GM12878 (cell line): ENCODE measurements at regions not wholly inside any gene's neighbourhood (a gene's known extent, or its start where the extent isn't known, plus 50 kb on each side); places are given as distances from the start of the nearest gene placed in this dataset.

Experiments used
- ATAC-seq: fragments of 200-7000 bp; cut with Tn5 transposase; 3 replicates; pipeline ENCODE4 v1.9.1; 2020; ENCODE audit warnings: mild to moderate bottlenecking, moderate library complexity
- BruUV-seq: library from RNA; stranded (reverse); fragments of 400-500 nt; replicated peaks from 2 replicates; lab custom pipeline; 2021; lab: Mats Ljungman, UMichigan
- CTCF ChIA-PET: fragments of 300-600 bp; sonication (Branson Sonifier 250); formaldehyde crosslinking; extraction: SDS; loops from one replicate; lab custom pipeline; 2021; ENCODE audit warnings: inconsistent platforms; lab: Yijun Ruan, JAX
- POLR2A ChIA-PET: fragments of 350-600 bp; formaldehyde crosslinking; extraction: SDS; loops from one replicate; lab custom pipeline; 2021; ENCODE audit warnings: inconsistent platforms; lab: Charles Lee
- RAD21 ChIA-PET: fragments of 300-600 bp; sonication (Branson Sonifier 250); formaldehyde crosslinking; loops from one replicate; lab custom pipeline; 2023; ENCODE audit warnings: antibody characterized with exemption; ENCODE audit not compliant: unreplicated experiment; lab: Charles Lee
- SMC1A ChIA-PET: fragments of 300-600 bp; sonication (Branson Sonifier 250); formaldehyde crosslinking; loops from one replicate; lab custom pipeline; 2023; ENCODE audit not compliant: unreplicated experiment, uncharacterized antibody; lab: Charles Lee
- DNase-seq: peaks from one replicate; pipeline ENCODE4 v3.0.0-alpha.2; 2011; ENCODE audit warnings: low read depth, low spot score
- FAIRE-seq: peaks from 3 replicates; lab custom pipeline; 2011; peaks lifted over from hg19 to GRCh38; lab: Jason Lieb, UNC
- H2AFZ ChIP-seq: 2 replicates; pipeline ENCODE4 v1.6.0; 2011; ENCODE audit warnings: low read depth, low read length, control low read depth; ENCODE audit not compliant: control insufficient read depth
- H3K27ac ChIP-seq: 2 replicates; pipeline ENCODE4 v1.5.1; 2011; ENCODE audit warnings: control low read depth; ENCODE audit not compliant: control insufficient read depth, insufficient read depth
- H3K27me3 ChIP-seq, 2 experiments: replicated peaks in 1 of 2; 2 replicates each; pipeline versions ENCODE4 v1.6.0 to v1.6.1; 2011; ENCODE audit warnings: low read length in 1 of 2; ENCODE audit not compliant: control insufficient read depth in 2 of 2, insufficient read depth in 2 of 2
- H3K36me3 ChIP-seq, 2 experiments: 2 replicates each; pipeline ENCODE4 v1.5.1; 2011; ENCODE audit warnings: low read length in 1 of 2; ENCODE audit not compliant: control insufficient read depth in 2 of 2, insufficient read depth in 2 of 2
- H3K4me1 ChIP-seq: 2 replicates; pipeline ENCODE4 v1.6.1; 2011; ENCODE audit warnings: mild to moderate bottlenecking, low read length, moderate library complexity, mixed read lengths; ENCODE audit not compliant: control insufficient read depth, insufficient read depth
- H3K4me2 ChIP-seq: 2 replicates; pipeline ENCODE4 v1.6.0; 2011; ENCODE audit warnings: control low read depth; ENCODE audit not compliant: control insufficient read depth, insufficient read depth
- H3K4me3 ChIP-seq: fragments of 200-600 bp; sonication (generic); 2 replicates; pipeline ENCODE4 v1.5.1; 2016
- H3K79me2 ChIP-seq: 2 replicates; pipeline ENCODE4 v1.6.0; 2011; ENCODE audit warnings: low read length; ENCODE audit not compliant: control insufficient read depth, insufficient read depth
- H3K9ac ChIP-seq: 2 replicates; pipeline ENCODE4 v1.8.0; 2011; ENCODE audit warnings: low read length, control low read depth, mixed read lengths; ENCODE audit not compliant: control insufficient read depth, insufficient read depth
- H3K9me3 ChIP-seq: replicated peaks from 3 replicates; pipeline ENCODE4 v1.5.1; 2011; ENCODE audit warnings: mild to moderate bottlenecking, low read length; ENCODE audit not compliant: control insufficient read depth, insufficient read depth
- H4K20me1 ChIP-seq: 2 replicates; pipeline ENCODE4 v1.6.0; 2011; ENCODE audit not compliant: control insufficient read depth, insufficient read depth
- BMI1 ChIP-seq: fragments of 450-650 bp; IDR thresholded peaks from 2 replicates; pipeline ENCODE4 v1.6.1; 2016; ENCODE audit warnings: mild to moderate bottlenecking, moderate library complexity, borderline replicate concordance
- CHD4 ChIP-seq: fragments of 200-600 bp; sonication (generic); IDR thresholded peaks from 2 replicates; pipeline ENCODE4 v1.6.1; 2016; ENCODE audit warnings: mild to moderate bottlenecking
- CREB1 ChIP-seq: IDR thresholded peaks from 2 replicates; pipeline ENCODE4 v1.6.1; 2012; ENCODE audit warnings: low read depth, mild to moderate bottlenecking, inconsistent platforms
- E2F4 ChIP-seq: IDR thresholded peaks from 2 replicates; pipeline ENCODE4 v1.6.1; 2012; ENCODE audit warnings: low read depth, low read length, improper control_type of control experiment
- ETV6 ChIP-seq, 2 experiments: fragments of 450-650 bp in 1 of 2; IDR thresholded peaks in 1 of 2; conservative IDR thresholded peaks in 1 of 2; 2 replicates each; pipeline ENCODE4 v1.6.1; 2014; ENCODE audit warnings: antibody characterized with exemption in 1 of 2, borderline replicate concordance in 1 of 2, low read depth in 1 of 2, mild to moderate bottlenecking in 1 of 2, moderate library complexity in 1 of 2
- KLF5 ChIP-seq: fragments of 450-650 bp; IDR thresholded peaks from 2 replicates; pipeline ENCODE4 v1.6.1; 2014; ENCODE audit warnings: mild to moderate bottlenecking; ENCODE audit not compliant: partially characterized antibody
- MYB ChIP-seq: fragments of 150-350 bp; IDR thresholded peaks from 2 replicates; pipeline ENCODE4 v1.6.1; 2014; ENCODE audit warnings: mild to moderate bottlenecking, low read depth, low read length, borderline replicate concordance
- SREBF2 ChIP-seq: IDR thresholded peaks from 2 replicates; pipeline ENCODE4 v1.6.1; 2012; ENCODE audit warnings: mild to moderate bottlenecking, low read length
- YBX1 ChIP-seq: fragments of 450-650 bp; IDR thresholded peaks from 2 replicates; pipeline ENCODE4 v1.6.1; 2016; ENCODE audit warnings: antibody characterized with exemption
- WGBS: methylation state at CpG from one replicate; pipeline ENCODE4 v1.1.6; 2016; ENCODE audit warnings: low lambda C conversion rate; ENCODE audit not compliant: insufficient replicate concordance, insufficient coverage; ENCODE audit errors: missing lambda C conversion rate; 5-methylcytosine and 5-hydroxymethylcytosine counted together
- in situ Hi-C: fragments of 300-500 bp; cut with MboI; formaldehyde crosslinking; loops from 9 replicates; pipeline ENCODE4 v1.14.3; 2018; ENCODE audit warnings: mixed read lengths
- intact Hi-C: fragments of 100-400 bp; cut with micrococcal nuclease; formaldehyde crosslinking; loops from one replicate; pipeline ENCODE4 v1.14.2; 2022; ENCODE audit not compliant: unreplicated experiment
- TF ChIP-seq, protein P1 (sequence below): fragments of 450-650 bp; IDR thresholded peaks from 2 replicates; pipeline ENCODE4 v1.6.1; 2014; ENCODE audit warnings: mild to moderate bottlenecking

GRCh38 chr4:166413356-166413755, 540.3 kb downstream of the TLL1 start:
- Histone ChIP-seq H3K4me1 (no peaks in the 10 kb centered on the region), H3K27me3 (no peaks in the 10 kb centered on the region), H3K9ac (no peak overlapping the region), H2AFZ (no peak overlapping the region), H3K36me3 (no peaks in the 10 kb centered on the region), H3K79me2 (no peaks in the 10 kb centered on the region), H4K20me1 (no peaks in the 10 kb centered on the region), H3K4me3 (no peak overlapping the region), H3K4me2 (no peak overlapping the region), H3K9me3 (no peaks in the 10 kb centered on the region), H3K27ac (no peak overlapping the region)
- ChIA-PET CTCF (no interaction called here), SMC1A (interaction anchor here (1.6 kb wide), 1 partner anchor 13 kb away, joined by 4 read pairs; no protein-coding TSS in a partner anchor), RAD21 (no interaction called here), POLR2A (no interaction called here)
- DNase-seq (no peak), ATAC-seq (no peak), FAIRE-seq (no peak)
- no TSS peak for BruUV-seq
- TF ChIP-seq KLF5 = no peak
- TF ChIP-seq MYB = no peak
- TF ChIP-seq BMI1 = no peak
- TF ChIP-seq SREBF2 = no peak
- no peak for TF ChIP-seq CHD4
- TF ChIP-seq, protein P1, sequence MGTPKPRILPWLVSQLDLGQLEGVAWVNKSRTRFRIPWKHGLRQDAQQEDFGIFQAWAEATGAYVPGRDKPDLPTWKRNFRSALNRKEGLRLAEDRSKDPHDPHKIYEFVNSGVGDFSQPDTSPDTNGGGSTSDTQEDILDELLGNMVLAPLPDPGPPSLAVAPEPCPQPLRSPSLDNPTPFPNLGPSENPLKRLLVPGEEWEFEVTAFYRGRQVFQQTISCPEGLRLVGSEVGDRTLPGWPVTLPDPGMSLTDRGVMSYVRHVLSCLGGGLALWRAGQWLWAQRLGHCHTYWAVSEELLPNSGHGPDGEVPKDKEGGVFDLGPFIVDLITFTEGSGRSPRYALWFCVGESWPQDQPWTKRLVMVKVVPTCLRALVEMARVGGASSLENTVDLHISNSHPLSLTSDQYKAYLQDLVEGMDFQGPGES = no peak
- no peak for TF ChIP-seq YBX1
- TF ChIP-seq CREB1 = no peak
- no peak for TF ChIP-seq ETV6 (conservative IDR thresholded peaks at IDR 0.05 in 1 of 2, IDR thresholded peaks at IDR 0.05 in 1 of 2; ENCODE audit: borderline replicate concordance in 1 of 2, low read depth in 1 of 2)
- no peak for TF ChIP-seq E2F4
- WGBS = 30% methylated on average over 1 of the region's 1 CpG
- in situ Hi-C loops = no loop called here
- intact Hi-C loops = no loop called here
